ENCODE measurements at regions not wholly inside any gene's neighbourhood (a gene's known extent, or its start where the extent isn't known, plus 50 kb on each side); places are given as distances from the start of the nearest gene placed in this dataset.

- Mint-ChIP-seq H3K9me3 (no peaks in the 10 kb centered on the region), H3K4me3 (no peak overlapping the region), H3K27me3 (peaks cover 43% of the 10 kb centered on the region), H3K4me1 (ENCODE audit: unreplicated experiment) (no peaks in the 10 kb centered on the region), H3K36me3 (no peaks in the 10 kb centered on the region), H3K27ac (no peak overlapping the region)
- no peak for DNase-seq (ENCODE audit: extremely low spot score, unreplicated experiment)
- no peak for TF ChIP-seq CTCF (conservative IDR thresholded peaks at IDR 0.05)
Measured at GRCh38 chr14:89029961-89030694, 205.7 kb downstream of the TTC8 start.

GRCh38 chr14:89030921-89031320 lies 206.5 kb downstream of the TTC8 start:
- Mint-ChIP-seq H3K27me3 (peaks cover 37% of the 10 kb centered on the region), H3K4me1 (ENCODE audit: unreplicated experiment) (no peaks in the 10 kb centered on the region), H3K36me3 (no peaks in the 10 kb centered on the region), H3K9me3 (no peaks in the 10 kb centered on the region), H3K27ac (no peak overlapping the region), H3K4me3 (no peak overlapping the region)
- no peak for TF ChIP-seq CTCF (conservative IDR thresholded peaks at IDR 0.05)
- DNase-seq (ENCODE audit: extremely low spot score, unreplicated experiment), result no peak

- H3K4me1 Mint-ChIP-seq (ENCODE audit: unreplicated experiment), result no peaks in the 10 kb centered on the region
Measured at GRCh38 chr14:89032086-89032649, 207.7 kb downstream of the TTC8 start.

GRCh38 chr14:89033756-89034155 lies 209.3 kb downstream of the TTC8 start:
- DNase-seq (ENCODE audit: extremely low spot score, unreplicated experiment), result no peak
- peaks cover 31% of the 10 kb centered on the region for H3K27me3 Mint-ChIP-seq
- no peak overlapping the region for H3K4me3 Mint-ChIP-seq
- H3K27ac Mint-ChIP-seq, result no peak overlapping the region
- no peaks in the 10 kb centered on the region for H3K36me3 Mint-ChIP-seq
- no peak for TF ChIP-seq CTCF (conservative IDR thresholded peaks at IDR 0.05)
- no peaks in the 10 kb centered on the region for H3K9me3 Mint-ChIP-seq
- H3K4me1 Mint-ChIP-seq (ENCODE audit: unreplicated experiment), result no peaks in the 10 kb centered on the region

More at GRCh38 chr14:89032086-89032649, 207.7 kb downstream of the TTC8 start:
- Mint-ChIP-seq H3K27me3 (peaks cover 42% of the 10 kb centered on the region), H3K9me3 (no peaks in the 10 kb centered on the region), H3K4me3 (no peak overlapping the region), H3K27ac (no peak overlapping the region), H3K36me3 (no peaks in the 10 kb centered on the region)
- no peak for DNase-seq (ENCODE audit: extremely low spot score, unreplicated experiment)
- TF ChIP-seq CTCF (conservative IDR thresholded peaks at IDR 0.05), result no peak

GRCh38 chr14:89036371-89036770 lies 211.9 kb downstream of the TTC8 start:
- TF ChIP-seq CTCF (conservative IDR thresholded peaks at IDR 0.05), result no peak
- no peak for DNase-seq (ENCODE audit: extremely low spot score, unreplicated experiment)
- Mint-ChIP-seq H3K36me3 (no peaks in the 10 kb centered on the region), H3K9me3 (no peaks in the 10 kb centered on the region), H3K27ac (no peak overlapping the region), H3K27me3 (peaks cover 16% of the 10 kb centered on the region), H3K4me1 (ENCODE audit: unreplicated experiment) (peaks cover 15% of the 10 kb centered on the region), H3K4me3 (no peak overlapping the region)

All from type B pancreatic cell (in vitro differentiated cells).